ENCODE measurements at regions not wholly inside any gene's neighbourhood (a gene's known extent, or its start where the extent isn't known, plus 50 kb on each side); places are given as distances from the start of the nearest gene placed in this dataset.

DNA sequence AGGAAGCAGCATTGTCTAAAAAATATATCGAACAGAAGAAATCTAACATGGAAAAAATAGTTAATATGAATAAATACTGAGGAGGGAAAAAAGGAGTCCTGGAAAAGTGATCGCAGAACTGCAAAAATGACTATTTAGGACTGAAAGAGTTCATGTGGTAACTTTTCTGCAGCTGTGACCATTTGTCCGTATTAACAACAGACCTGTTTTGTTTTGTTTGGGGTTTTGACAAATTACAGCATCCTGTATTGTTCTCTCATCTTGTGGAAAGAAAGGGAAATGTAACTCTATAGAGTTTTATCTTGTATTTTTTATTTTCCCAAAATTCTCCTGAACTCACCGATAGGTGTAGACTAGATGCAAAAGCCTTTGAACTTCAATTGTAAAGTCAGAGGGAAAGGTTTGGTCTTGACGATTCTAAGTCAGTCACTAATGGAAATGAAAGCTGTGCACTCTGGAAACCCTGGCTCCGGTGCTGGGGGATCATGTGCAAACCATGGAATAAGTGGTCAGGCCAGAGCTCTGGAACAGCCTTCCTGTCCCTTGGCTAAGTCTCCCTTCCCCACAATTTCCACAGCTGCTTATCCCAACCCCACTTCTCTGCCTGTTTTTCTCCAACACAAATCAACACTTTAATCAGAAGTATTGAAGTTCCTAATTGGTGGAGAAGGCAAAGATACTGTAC is 51.2 kb upstream of the MARCKS start:
- DNase-seq: no peak
